ENCODE measurements at regions not wholly inside any gene's neighbourhood (a gene's known extent, or its start where the extent isn't known, plus 50 kb on each side); places are given as distances from the start of the nearest gene placed in this dataset.

GRCh38 chr7:24214670-24215069, 69.3 kb upstream of the NPY start:
- no peak for DNase-seq

DNA sequence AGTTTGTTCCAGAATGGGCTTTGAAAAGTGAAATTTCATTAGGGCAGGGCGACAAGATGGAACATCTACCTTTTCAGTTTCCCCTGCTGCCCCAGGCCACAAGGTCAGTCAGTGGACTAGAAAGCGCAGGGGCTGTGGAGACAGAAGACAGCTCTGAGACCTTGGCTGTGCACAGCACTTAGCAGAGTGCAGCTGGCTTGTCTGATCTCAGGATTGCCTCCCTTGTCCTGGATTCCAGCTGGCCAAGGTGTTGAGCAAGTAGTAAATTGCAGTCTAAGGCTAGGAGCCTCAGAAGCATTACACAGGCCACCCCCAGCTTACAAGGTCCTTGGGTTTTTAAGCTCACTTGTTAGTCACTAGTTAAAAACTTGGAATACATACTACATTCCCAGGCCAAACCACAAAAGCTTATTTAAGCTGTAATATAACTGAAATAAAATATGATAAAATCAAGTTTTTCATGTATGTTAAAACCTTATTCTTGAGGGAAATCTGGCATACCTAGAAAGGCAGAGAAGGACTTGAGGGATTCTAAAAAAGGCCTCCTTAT, 67.3 kb upstream of the NPY start:
- DNase-seq, result peak; percentile 78

DNA sequence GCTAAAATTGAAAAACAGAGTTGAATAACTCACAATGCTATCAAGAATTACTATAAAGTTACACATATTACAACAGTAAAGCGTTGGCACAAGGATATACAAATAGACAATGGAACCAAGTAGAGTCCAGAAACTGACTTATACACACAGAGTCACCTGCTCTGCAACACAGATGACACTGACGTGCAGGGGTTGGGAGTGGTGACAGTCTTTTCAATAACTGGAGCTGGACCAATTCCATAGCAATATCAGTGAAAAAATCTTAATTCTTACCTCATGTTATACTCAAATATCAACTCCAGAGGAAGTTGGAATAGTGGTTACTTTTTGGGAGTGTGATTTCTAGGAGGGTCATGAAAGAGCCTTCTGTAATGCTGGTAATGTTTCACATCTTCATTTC, 62.5 kb upstream of the NPY start:
- DNase-seq, result no peak

- DNase-seq, result no peak
Observed at GRCh38 chr7:24227068-24227467, 56.9 kb upstream of the NPY start.

- DNase-seq, result no peak
Observed at GRCh38 chr7:24227603-24228359, 56.2 kb upstream of the NPY start.

- no peak for DNase-seq
Observed at GRCh38 chr7:24229481-24230226, 54.3 kb upstream of the NPY start.

GRCh38 chr7:24231493-24231892, 52.5 kb upstream of the NPY start:
- no peak for DNase-seq

DNA sequence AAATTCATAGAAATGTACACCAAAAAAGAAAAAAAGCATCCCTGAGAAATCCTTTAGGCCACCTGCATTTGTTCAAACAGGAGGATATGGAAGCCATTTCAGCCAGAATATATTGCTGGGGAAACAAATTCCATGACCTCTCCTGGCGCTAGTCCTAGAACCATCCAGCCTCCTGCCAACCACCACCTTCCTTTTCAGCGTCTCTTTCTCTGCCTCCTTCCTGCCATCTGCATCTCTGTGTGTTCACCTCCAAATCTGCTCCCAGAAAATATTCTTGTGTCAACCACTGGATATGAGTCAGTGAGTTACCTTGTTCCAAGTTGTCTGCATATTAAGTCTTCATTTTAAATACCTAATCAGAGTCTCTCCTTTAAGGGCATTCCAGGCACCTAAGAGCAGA, 50.6 kb upstream of the NPY start:
- DNase-seq, result no peak
